ENCODE measurements at regions not wholly inside any gene's neighbourhood (a gene's known extent, or its start where the extent isn't known, plus 50 kb on each side); places are given as distances from the start of the nearest gene placed in this dataset.

- TF ChIP-seq ZNF462 (CRISPR knock-in tag; IDR thresholded peaks at IDR 0.05) (no peak), EZH2phosphoT487 (IDR thresholded peaks at IDR 0.05; ENCODE audit: unreplicated experiment) (no peak)
These were observed 304.0 kb downstream of the SHANK2 start (continued) for GRCh38 chr11:70948398-70948797.

GRCh38 chr11:70948855-70949531 is 303.4 kb downstream of the SHANK2 start:
- H3K27ac Mint-ChIP-seq: no peak overlapping the region
- H3K36me3 Mint-ChIP-seq (ENCODE audit: low read depth): peaks cover 62% of the 10 kb centered on the region
- no peak overlapping the region for H3K4me2 ChIP-seq
- no peak overlapping the region for H3K4me3 ChIP-seq
- ATAC-seq: peak; percentile 66
- no peaks in the 10 kb centered on the region for H3K36me3 ChIP-seq (ENCODE audit: insufficient read depth)
- no peaks in the 10 kb centered on the region for H3K27me3 ChIP-seq (ENCODE audit: insufficient read depth)
- H3K27ac ChIP-seq (ENCODE audit: low read depth): no peak overlapping the region
- H3K4me1 Mint-ChIP-seq: no peaks in the 10 kb centered on the region; the same call in 2 of the 3 replicates
- H4K20me1 ChIP-seq (replicated peaks; ENCODE audit: insufficient read depth): peaks cover 5% of the 10 kb centered on the region; the same call in 1 of the 2 replicates
- no peaks in the 10 kb centered on the region for H3K4me1 ChIP-seq (ENCODE audit: insufficient read depth)
- H3K4me3 Mint-ChIP-seq: no peak overlapping the region
- no peaks in the 10 kb centered on the region for H3K9me2 ChIP-seq (ENCODE audit: insufficient read depth)
- no peaks in the 10 kb centered on the region for H3F3A ChIP-seq (replicated peaks; ENCODE audit: low read depth)
- H2AFZ ChIP-seq: no peak overlapping the region
- peaks cover 24% of the 10 kb centered on the region for H3K9me3 Mint-ChIP-seq
- H3K27me3 Mint-ChIP-seq (ENCODE audit: insufficient read depth, low read depth, poor library complexity): peaks cover 4% of the 10 kb centered on the region
- no peaks in the 10 kb centered on the region for H3K79me2 ChIP-seq (replicated peaks; ENCODE audit: insufficient read depth)
- DNase-seq (ENCODE audit: low spot score): peak; percentile 16
- no peak for TF ChIP-seq POLR2AphosphoS5 (IDR thresholded peaks at IDR 0.05; ENCODE audit: low read depth)
- TF ChIP-seq ZNF331 (CRISPR knock-in tag; IDR thresholded peaks at IDR 0.05; ENCODE audit: low read depth): no peak
- TF ChIP-seq EZH2 (IDR thresholded peaks at IDR 0.05; ENCODE audit: low read depth, unreplicated experiment): no peak
- TF ChIP-seq ZNF114 (CRISPR knock-in tag; IDR thresholded peaks at IDR 0.05): no peak
- no peak for TF ChIP-seq REST (IDR thresholded peaks at IDR 0.05; ENCODE audit: unreplicated experiment)

Data from GM23338 (cell line).